ENCODE measurements at regions not wholly inside any gene's neighbourhood (a gene's known extent, or its start where the extent isn't known, plus 50 kb on each side); places are given as distances from the start of the nearest gene placed in this dataset.

GRCh38 chr2:8296306-8296705, 385.6 kb upstream of the ID2 start:
- RAD21 ChIA-PET (ENCODE audit: low non-redundant PET in 1 of 2, low total read pairs in 2 of 2, uncharacterized antibody in 2 of 2, unreplicated experiment in 2 of 2), result no interaction called here
- intact Hi-C loops (cut with micrococcal nuclease), result no loop called here
- H3K36me3 ChIP-seq (ENCODE audit: control insufficient read depth in 1 of 2, insufficient read depth in 2 of 2, low read length in 2 of 2), result no peaks in the 10 kb centered on the region
- no peak overlapping the region for H3K27ac ChIP-seq (ENCODE audit: low read depth, low read length)
- POLR2A ChIA-PET, result no interaction called here
- no peak for TF ChIP-seq EZH2 (IDR thresholded peaks at IDR 0.05)
- no peak for TF ChIP-seq EZH2phosphoT487 (IDR thresholded peaks at IDR 0.05; ENCODE audit: borderline replicate concordance)
- TF ChIP-seq CEBPB (IDR thresholded peaks at IDR 0.05; ENCODE audit: low read depth), result no peak
- no peak for TF ChIP-seq ZBTB33 (IDR thresholded peaks at IDR 0.05; ENCODE audit: extremely low read depth, insufficient replicate concordance, low read length)
- TF ChIP-seq ELF1 (IDR thresholded peaks at IDR 0.05; ENCODE audit: borderline replicate concordance, low read depth), result no peak
- TF ChIP-seq SP1 (IDR thresholded peaks at IDR 0.05; ENCODE audit: low read depth), result no peak
- no peak for TF ChIP-seq POLR2A (IDR thresholded peaks at IDR 0.05; ENCODE audit: borderline replicate concordance, extremely low read depth, insufficient read depth, insufficient read length)
- no peak for TF ChIP-seq SIN3A (IDR thresholded peaks at IDR 0.05; ENCODE audit: low read depth)
- TF ChIP-seq, protein P1, sequence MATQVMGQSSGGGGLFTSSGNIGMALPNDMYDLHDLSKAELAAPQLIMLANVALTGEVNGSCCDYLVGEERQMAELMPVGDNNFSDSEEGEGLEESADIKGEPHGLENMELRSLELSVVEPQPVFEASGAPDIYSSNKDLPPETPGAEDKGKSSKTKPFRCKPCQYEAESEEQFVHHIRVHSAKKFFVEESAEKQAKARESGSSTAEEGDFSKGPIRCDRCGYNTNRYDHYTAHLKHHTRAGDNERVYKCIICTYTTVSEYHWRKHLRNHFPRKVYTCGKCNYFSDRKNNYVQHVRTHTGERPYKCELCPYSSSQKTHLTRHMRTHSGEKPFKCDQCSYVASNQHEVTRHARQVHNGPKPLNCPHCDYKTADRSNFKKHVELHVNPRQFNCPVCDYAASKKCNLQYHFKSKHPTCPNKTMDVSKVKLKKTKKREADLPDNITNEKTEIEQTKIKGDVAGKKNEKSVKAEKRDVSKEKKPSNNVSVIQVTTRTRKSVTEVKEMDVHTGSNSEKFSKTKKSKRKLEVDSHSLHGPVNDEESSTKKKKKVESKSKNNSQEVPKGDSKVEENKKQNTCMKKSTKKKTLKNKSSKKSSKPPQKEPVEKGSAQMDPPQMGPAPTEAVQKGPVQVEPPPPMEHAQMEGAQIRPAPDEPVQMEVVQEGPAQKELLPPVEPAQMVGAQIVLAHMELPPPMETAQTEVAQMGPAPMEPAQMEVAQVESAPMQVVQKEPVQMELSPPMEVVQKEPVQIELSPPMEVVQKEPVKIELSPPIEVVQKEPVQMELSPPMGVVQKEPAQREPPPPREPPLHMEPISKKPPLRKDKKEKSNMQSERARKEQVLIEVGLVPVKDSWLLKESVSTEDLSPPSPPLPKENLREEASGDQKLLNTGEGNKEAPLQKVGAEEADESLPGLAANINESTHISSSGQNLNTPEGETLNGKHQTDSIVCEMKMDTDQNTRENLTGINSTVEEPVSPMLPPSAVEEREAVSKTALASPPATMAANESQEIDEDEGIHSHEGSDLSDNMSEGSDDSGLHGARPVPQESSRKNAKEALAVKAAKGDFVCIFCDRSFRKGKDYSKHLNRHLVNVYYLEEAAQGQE (IDR thresholded peaks at IDR 0.05; ENCODE audit: low read depth), result no peak
- no peak for TF ChIP-seq ZFX (IDR thresholded peaks at IDR 0.05)
- no peaks in the 10 kb centered on the region for H4K20me1 ChIP-seq (ENCODE audit: insufficient read depth)
- ATAC-seq, result no peak
- no peaks in the 10 kb centered on the region for H3K27me3 ChIP-seq (ENCODE audit: insufficient read depth, low read length)
- no peak overlapping the region for H3K4me2 ChIP-seq (ENCODE audit: low read length)
- no peak overlapping the region for H3K4me3 ChIP-seq (replicated peaks in 1 of 2; ENCODE audit: low read depth in 1 of 2, low read length in 2 of 2)
- H2AFZ ChIP-seq (ENCODE audit: low read depth, low read length, poor library complexity, severe bottlenecking), result no peak overlapping the region
- no peaks in the 10 kb centered on the region for H3K79me2 ChIP-seq (ENCODE audit: insufficient read depth, low read length)
- CTCF ChIA-PET, result no interaction called here
- H3K9me3 ChIP-seq (ENCODE audit: control insufficient read depth in 1 of 2, insufficient read depth in 1 of 2, low read depth in 1 of 2, low read length in 2 of 2), result no peaks in the 10 kb centered on the region
- BruUV-seq (replicated peaks), result no TSS peak
- no peak overlapping the region for H3K9ac ChIP-seq (ENCODE audit: low read length)
- DNase-seq (ENCODE audit: low read depth, low spot score), result no peak
- H3K4me1 ChIP-seq (ENCODE audit: control insufficient read depth in 1 of 2, insufficient read depth in 2 of 2, low read length in 2 of 2), result no peaks in the 10 kb centered on the region
- no peaks in the 10 kb centered on the region for H3K9me2 ChIP-seq (ENCODE audit: insufficient read depth)
